Urinary bladder (tissue), 3 donors: ENCODE measurements at regions not wholly inside any gene's neighbourhood (a gene's known extent, or its start where the extent isn't known, plus 50 kb on each side); places are given as distances from the start of the nearest gene placed in this dataset.

Experiments used
- DNase-seq: peaks from one replicate; pipeline ENCODE4 v3.0.0-alpha.2; 2015; ENCODE audit errors: extremely low spot score
- H3K27ac ChIP-seq: one replicate; pipeline ENCODE4 v1.5.1; 2013; ENCODE audit warnings: low read depth, mild to moderate bottlenecking, moderate library complexity
- H3K36me3 ChIP-seq: one replicate; pipeline ENCODE4 v1.6.1; 2013; ENCODE audit warnings: mild to moderate bottlenecking, moderate library complexity; ENCODE audit not compliant: insufficient read depth
- H3K4me1 ChIP-seq: one replicate; pipeline ENCODE4 v1.6.1; 2013; ENCODE audit warnings: mild to moderate bottlenecking, moderate library complexity; ENCODE audit not compliant: insufficient read depth
- H3K4me3 ChIP-seq: one replicate; pipeline ENCODE4 v1.5.1; 2013; ENCODE audit warnings: low read depth, low read length
- WGBS: extraction: QIAGEN DNeasy Blood & Tissue Kit; methylation state at CpG from one replicate; pipeline ENCODE4 v1.1.7; 2013; 5-methylcytosine and 5-hydroxymethylcytosine counted together
- donor health status: healthy with polysubstance abuse.
- donor health status: healthy.

- H3K36me3 ChIP-seq = no peaks in the 10 kb centered on the region
- H3K4me3 ChIP-seq = no peak overlapping the region
- DNase-seq = no peak
- H3K27ac ChIP-seq = no peak overlapping the region
- H3K4me1 ChIP-seq = no peaks in the 10 kb centered on the region
These were observed 257.0 kb upstream of the LDB2 start for GRCh38 chr4:17155486-17155885.

GRCh38 chr4:17153572-17153971 lies 255.1 kb upstream of the LDB2 start:
- H3K4me1 ChIP-seq = no peaks in the 10 kb centered on the region
- no peak overlapping the region for H3K27ac ChIP-seq
- 93% methylated on average over 6 of the region's 6 CpGs for WGBS
- H3K36me3 ChIP-seq = no peaks in the 10 kb centered on the region
- H3K4me3 ChIP-seq = no peak overlapping the region
- DNase-seq = no peak

- H3K4me3 ChIP-seq = no peak overlapping the region
- H3K27ac ChIP-seq = no peak overlapping the region
- no peaks in the 10 kb centered on the region for H3K4me1 ChIP-seq
- DNase-seq = no peak
- WGBS = 65% methylated on average over 6 of the region's 6 CpGs
- H3K36me3 ChIP-seq = no peaks in the 10 kb centered on the region
These were observed 254.6 kb upstream of the LDB2 start for GRCh38 chr4:17152941-17153540.

GRCh38 chr4:17142232-17142711 lies 243.8 kb upstream of the LDB2 start:
- H3K36me3 ChIP-seq = no peaks in the 10 kb centered on the region
- H3K4me3 ChIP-seq = no peak overlapping the region
- H3K27ac ChIP-seq = no peak overlapping the region
- DNase-seq = no peak
- no peaks in the 10 kb centered on the region for H3K4me1 ChIP-seq

GRCh38 chr4:17138847-17139246 lies 240.4 kb upstream of the LDB2 start:
- no peak overlapping the region for H3K27ac ChIP-seq
- H3K36me3 ChIP-seq = no peaks in the 10 kb centered on the region
- no peak for DNase-seq
- no peaks in the 10 kb centered on the region for H3K4me1 ChIP-seq
- H3K4me3 ChIP-seq = no peak overlapping the region

- no peak overlapping the region for H3K27ac ChIP-seq
- H3K4me3 ChIP-seq = no peak overlapping the region
- no peaks in the 10 kb centered on the region for H3K36me3 ChIP-seq
- H3K4me1 ChIP-seq = no peaks in the 10 kb centered on the region
- no peak for DNase-seq
These were observed 236.1 kb upstream of the LDB2 start for GRCh38 chr4:17134565-17134964.

GRCh38 chr4:17134100-17134499 lies 235.7 kb upstream of the LDB2 start:
- no peak for DNase-seq
- no peaks in the 10 kb centered on the region for H3K36me3 ChIP-seq
- WGBS = 88% methylated on average over 3 of the region's 3 CpGs
- no peak overlapping the region for H3K27ac ChIP-seq
- H3K4me3 ChIP-seq = no peak overlapping the region
- no peaks in the 10 kb centered on the region for H3K4me1 ChIP-seq

- no peak overlapping the region for H3K4me3 ChIP-seq
- H3K36me3 ChIP-seq = no peaks in the 10 kb centered on the region
- 84% methylated on average over 2 of the region's 2 CpGs for WGBS
- no peak overlapping the region for H3K27ac ChIP-seq
- H3K4me1 ChIP-seq = no peaks in the 10 kb centered on the region
- DNase-seq = no peak
These were observed 233.8 kb upstream of the LDB2 start for GRCh38 chr4:17132226-17132625.

- Histone ChIP-seq H3K36me3 (no peaks in the 10 kb centered on the region), H3K27ac (no peak overlapping the region), H3K4me1 (no peaks in the 10 kb centered on the region), H3K4me3 (no peak overlapping the region)
- DNase-seq = no peak
- 75% methylated on average over 2 of the region's 2 CpGs for WGBS
These were observed 229.8 kb upstream of the LDB2 start for GRCh38 chr4:17128268-17128667.

GRCh38 chr4:17126321-17126966 lies 228.0 kb upstream of the LDB2 start:
- Histone ChIP-seq H3K4me3 (no peak overlapping the region), H3K36me3 (no peaks in the 10 kb centered on the region), H3K27ac (no peak overlapping the region), H3K4me1 (no peaks in the 10 kb centered on the region)
- no peak for DNase-seq
- WGBS = 96% methylated on average over 1 of the region's 1 CpG

- no peaks in the 10 kb centered on the region for H3K4me1 ChIP-seq
- 86% methylated on average over 4 of the region's 4 CpGs for WGBS
- H3K27ac ChIP-seq = no peak overlapping the region
- H3K4me3 ChIP-seq = no peak overlapping the region
- H3K36me3 ChIP-seq = no peaks in the 10 kb centered on the region
- no peak for DNase-seq
These were observed 226.3 kb upstream of the LDB2 start for GRCh38 chr4:17124767-17125166.

- Histone ChIP-seq H3K36me3 (no peaks in the 10 kb centered on the region), H3K27ac (no peak overlapping the region), H3K4me3 (no peak overlapping the region), H3K4me1 (no peaks in the 10 kb centered on the region)
- no peak for DNase-seq
- WGBS = 84% methylated on average over 1 of the region's 1 CpG
These were observed 222.3 kb upstream of the LDB2 start for GRCh38 chr4:17120761-17121160.

GRCh38 chr4:17117746-17118145 lies 219.3 kb upstream of the LDB2 start:
- H3K4me3 ChIP-seq = no peak overlapping the region
- DNase-seq = no peak
- H3K36me3 ChIP-seq = no peaks in the 10 kb centered on the region
- no peaks in the 10 kb centered on the region for H3K4me1 ChIP-seq
- no peak overlapping the region for H3K27ac ChIP-seq
- 94% methylated on average over 4 of the region's 4 CpGs for WGBS

GRCh38 chr4:17115583-17115982 lies 217.1 kb upstream of the LDB2 start:
- no peak overlapping the region for H3K4me3 ChIP-seq
- WGBS = 77% methylated on average over 5 of the region's 5 CpGs
- DNase-seq = no peak
- no peak overlapping the region for H3K27ac ChIP-seq
- H3K4me1 ChIP-seq = no peaks in the 10 kb centered on the region
- no peaks in the 10 kb centered on the region for H3K36me3 ChIP-seq

- no peaks in the 10 kb centered on the region for H3K4me1 ChIP-seq
- H3K4me3 ChIP-seq = no peak overlapping the region
- DNase-seq = no peak
- 61% methylated on average over 4 of the region's 4 CpGs for WGBS
- no peak overlapping the region for H3K27ac ChIP-seq
- no peaks in the 10 kb centered on the region for H3K36me3 ChIP-seq
These were observed 213.8 kb upstream of the LDB2 start for GRCh38 chr4:17112292-17112659.
